ENCODE measurements at regions not wholly inside any gene's neighbourhood (a gene's known extent, or its start where the extent isn't known, plus 50 kb on each side); places are given as distances from the start of the nearest gene placed in this dataset.
"Not testable (repeated sequence)": the region's sequence is repeated elsewhere in the genome, so short reads cannot be mapped to it uniquely, and the experiment has no call there.

- TF ChIP-seq POLR2A (IDR thresholded peaks at IDR 0.05; ENCODE audit: low read depth, low read length): no peak
- DNase-seq (ENCODE audit: insufficient read length, low spot score): no peak
- no peak for FAIRE-seq
Observed at GRCh38 chr3:194953291-194953690, 267.6 kb downstream of the FAM43A start.

DNA sequence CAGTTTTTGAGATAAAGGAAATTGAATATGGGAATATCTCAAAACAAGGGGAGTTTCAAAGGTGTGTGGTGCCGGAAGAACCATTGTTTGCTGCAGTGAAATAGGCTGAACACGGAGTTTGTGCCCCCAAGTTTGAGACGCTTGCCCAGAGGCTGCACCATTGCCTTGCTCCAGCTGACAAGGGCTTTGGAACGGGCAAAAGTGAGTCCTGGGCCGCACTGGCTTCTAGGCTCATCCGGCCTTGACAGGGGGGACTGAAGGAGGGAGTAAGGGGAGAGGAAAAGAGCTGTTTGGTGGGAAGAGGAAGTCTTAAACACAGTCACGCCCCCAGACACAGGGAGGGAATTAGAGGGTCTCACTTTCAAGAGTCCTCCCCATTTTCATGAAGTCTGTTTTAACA lies 269.9 kb downstream of the FAM43A start:
- no peak for FAIRE-seq
- DNase-seq (ENCODE audit: insufficient read length, low spot score): no peak
- TF ChIP-seq POLR2A (IDR thresholded peaks at IDR 0.05; ENCODE audit: low read depth, low read length): no peak

GRCh38 chr3:194955979-194956696 lies 270.5 kb downstream of the FAM43A start:
- DNase-seq (ENCODE audit: insufficient read length, low spot score) (no peak), FAIRE-seq (no peak)
- no peak for TF ChIP-seq POLR2A (IDR thresholded peaks at IDR 0.05; ENCODE audit: low read depth, low read length)

DNA sequence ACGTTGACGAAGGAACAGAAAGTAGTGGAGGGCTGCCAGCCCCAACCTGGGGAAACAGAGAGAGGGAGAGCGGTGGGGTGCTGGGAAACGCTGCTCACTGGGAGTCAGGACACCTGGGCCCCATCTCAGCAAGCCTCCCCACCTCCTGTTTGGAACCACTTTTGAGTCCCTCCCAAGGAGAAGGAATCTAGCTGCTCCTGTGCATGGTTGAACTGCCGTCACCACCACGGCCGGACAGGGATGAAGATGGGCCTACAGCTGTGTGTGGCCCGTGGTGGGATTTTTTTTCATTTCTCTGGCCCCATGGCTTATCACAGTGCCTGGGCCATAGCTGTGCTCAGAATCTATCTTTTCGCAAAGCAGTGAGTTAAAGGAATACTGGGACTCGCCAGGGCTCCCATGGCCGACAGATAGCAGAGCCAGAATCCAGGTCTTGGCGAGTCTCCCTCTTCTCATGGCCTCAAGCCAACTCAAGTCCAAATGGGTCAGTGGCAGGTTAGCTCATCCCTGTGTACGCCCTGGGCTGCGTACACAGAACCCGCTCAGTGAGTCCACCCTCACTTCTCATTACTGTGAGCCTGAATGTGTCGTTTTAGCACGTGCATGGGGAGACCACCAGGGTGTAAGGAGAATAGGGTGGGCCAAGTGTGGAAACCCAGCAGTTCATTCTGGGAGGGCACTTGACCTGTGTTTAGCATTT lies 271.2 kb downstream of the FAM43A start:
- FAIRE-seq: no peak
- no peak for TF ChIP-seq POLR2A (IDR thresholded peaks at IDR 0.05; ENCODE audit: low read depth, low read length)

DNA sequence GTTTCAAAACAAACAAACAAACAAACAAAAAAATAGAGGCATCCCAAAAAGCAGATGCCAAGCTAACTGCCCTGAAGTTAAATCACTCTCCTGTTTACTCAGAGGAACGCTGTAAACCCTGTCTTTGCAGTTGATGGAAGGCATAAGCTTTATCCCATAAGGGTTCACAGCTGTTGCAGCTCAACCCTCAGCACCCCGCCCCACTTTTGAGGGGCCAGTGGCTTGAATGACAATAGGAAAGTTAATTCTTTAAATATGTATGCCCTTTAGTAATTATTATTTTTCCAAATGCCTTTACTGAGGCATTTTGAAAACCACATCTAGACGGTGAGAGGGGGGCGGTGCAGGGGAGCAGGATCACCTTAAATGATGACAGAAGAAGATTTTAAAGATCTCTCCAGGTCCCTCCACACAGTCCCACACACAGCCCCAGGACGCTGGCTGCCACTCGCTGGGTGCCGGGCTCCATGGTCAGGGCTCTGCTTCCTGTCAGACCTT lies 272.1 kb downstream of the FAM43A start:
- no peak for DNase-seq (ENCODE audit: insufficient read length, low spot score)
- no peak for FAIRE-seq
- no peak for TF ChIP-seq POLR2A (IDR thresholded peaks at IDR 0.05; ENCODE audit: low read depth, low read length)

More for the DNA sequence above, 271.2 kb downstream of the FAM43A start:
- no peak for DNase-seq (ENCODE audit: insufficient read length, low spot score)

DNA sequence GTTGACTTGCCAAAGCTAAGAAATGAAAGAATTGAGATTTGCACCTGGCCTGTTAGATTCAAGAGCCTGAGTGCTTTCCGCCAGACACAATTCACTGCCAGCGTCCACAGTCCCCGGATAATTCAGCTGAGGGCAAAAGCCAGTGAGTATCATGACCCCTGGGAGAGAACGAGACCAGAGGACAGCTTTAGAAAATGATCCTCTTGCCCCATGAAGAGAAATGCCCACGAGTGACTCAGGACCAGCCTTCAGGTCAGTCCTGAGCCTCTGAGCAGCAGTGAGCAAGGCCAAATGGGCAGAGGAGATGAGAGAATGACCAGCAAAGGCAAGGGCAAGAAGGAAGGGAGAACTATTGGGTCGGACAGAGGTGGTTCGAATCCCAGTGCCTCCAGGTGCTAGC lies 273.5 kb downstream of the FAM43A start:
- DNase-seq (ENCODE audit: insufficient read length, low spot score): no peak
- FAIRE-seq: no peak
- TF ChIP-seq POLR2A (IDR thresholded peaks at IDR 0.05; ENCODE audit: low read depth, low read length): no peak

GRCh38 chr3:194959666-194960065 lies 274.0 kb downstream of the FAM43A start:
- FAIRE-seq; DNase-seq (ENCODE audit: insufficient read length, low spot score): not testable (repeated sequence)

- no peak for FAIRE-seq
- DNase-seq (ENCODE audit: insufficient read length, low spot score): no peak
- no peak for TF ChIP-seq POLR2A (IDR thresholded peaks at IDR 0.05; ENCODE audit: low read depth, low read length)
Observed at GRCh38 chr3:194960446-194961032, 274.9 kb downstream of the FAM43A start.

DNA sequence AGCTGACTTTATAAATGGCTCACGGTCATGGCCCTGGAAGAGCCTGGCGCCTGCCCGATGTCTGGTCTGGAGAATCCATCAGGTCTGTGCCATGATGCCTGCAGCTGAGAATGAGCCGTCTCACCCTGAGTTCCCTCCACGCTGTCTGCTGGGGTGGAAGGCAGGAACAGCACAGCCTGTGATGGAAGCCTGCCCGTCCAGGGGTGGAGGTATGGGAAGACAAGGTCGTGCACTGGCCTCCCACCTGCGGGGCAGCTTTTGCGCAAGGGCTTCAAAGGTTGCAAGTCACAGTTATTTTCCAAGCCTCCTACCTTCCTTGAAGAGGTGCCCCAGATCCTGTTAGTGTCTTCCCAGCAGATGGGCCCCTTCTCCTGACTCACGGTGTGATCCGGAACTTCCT lies 275.5 kb downstream of the FAM43A start:
- no peak for TF ChIP-seq POLR2A (IDR thresholded peaks at IDR 0.05; ENCODE audit: low read depth, low read length)
- FAIRE-seq (no peak), DNase-seq (ENCODE audit: insufficient read length, low spot score) (no peak)

- no peak for TF ChIP-seq POLR2A (IDR thresholded peaks at IDR 0.05; ENCODE audit: low read depth, low read length)
- DNase-seq (ENCODE audit: insufficient read length, low spot score) (no peak), FAIRE-seq (no peak)
Observed at GRCh38 chr3:194961571-194961970, 275.9 kb downstream of the FAM43A start.

DNA sequence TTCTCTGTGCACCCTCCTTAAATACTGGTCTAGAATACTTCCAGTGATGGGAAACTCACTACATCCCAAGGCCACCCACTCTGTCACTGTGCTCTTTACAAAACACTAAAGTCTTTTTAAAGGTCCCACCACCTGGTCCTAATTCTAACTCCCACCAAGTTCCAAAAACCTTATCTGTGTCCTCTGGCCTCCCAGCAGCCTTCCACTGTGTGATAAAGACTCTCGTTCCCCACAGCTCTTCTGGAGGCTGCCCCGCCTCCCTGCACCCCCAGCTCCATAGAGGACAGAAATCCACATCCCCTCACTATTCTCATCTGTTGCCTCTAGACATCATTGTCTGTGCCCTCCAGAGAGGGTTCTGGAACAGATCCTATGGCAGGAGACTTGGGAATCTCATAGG lies 276.4 kb downstream of the FAM43A start:
- no peak for FAIRE-seq
- TF ChIP-seq POLR2A (IDR thresholded peaks at IDR 0.05; ENCODE audit: low read depth, low read length): no peak

GRCh38 chr3:194964809-194965208 lies 279.1 kb downstream of the FAM43A start:
- DNase-seq (ENCODE audit: insufficient read length, low spot score) (no peak), FAIRE-seq (no peak)
- no peak for TF ChIP-seq POLR2A (IDR thresholded peaks at IDR 0.05; ENCODE audit: low read depth, low read length)

More for the DNA sequence above, 276.4 kb downstream of the FAM43A start:
- DNase-seq (ENCODE audit: insufficient read length, low spot score): no peak

DNA sequence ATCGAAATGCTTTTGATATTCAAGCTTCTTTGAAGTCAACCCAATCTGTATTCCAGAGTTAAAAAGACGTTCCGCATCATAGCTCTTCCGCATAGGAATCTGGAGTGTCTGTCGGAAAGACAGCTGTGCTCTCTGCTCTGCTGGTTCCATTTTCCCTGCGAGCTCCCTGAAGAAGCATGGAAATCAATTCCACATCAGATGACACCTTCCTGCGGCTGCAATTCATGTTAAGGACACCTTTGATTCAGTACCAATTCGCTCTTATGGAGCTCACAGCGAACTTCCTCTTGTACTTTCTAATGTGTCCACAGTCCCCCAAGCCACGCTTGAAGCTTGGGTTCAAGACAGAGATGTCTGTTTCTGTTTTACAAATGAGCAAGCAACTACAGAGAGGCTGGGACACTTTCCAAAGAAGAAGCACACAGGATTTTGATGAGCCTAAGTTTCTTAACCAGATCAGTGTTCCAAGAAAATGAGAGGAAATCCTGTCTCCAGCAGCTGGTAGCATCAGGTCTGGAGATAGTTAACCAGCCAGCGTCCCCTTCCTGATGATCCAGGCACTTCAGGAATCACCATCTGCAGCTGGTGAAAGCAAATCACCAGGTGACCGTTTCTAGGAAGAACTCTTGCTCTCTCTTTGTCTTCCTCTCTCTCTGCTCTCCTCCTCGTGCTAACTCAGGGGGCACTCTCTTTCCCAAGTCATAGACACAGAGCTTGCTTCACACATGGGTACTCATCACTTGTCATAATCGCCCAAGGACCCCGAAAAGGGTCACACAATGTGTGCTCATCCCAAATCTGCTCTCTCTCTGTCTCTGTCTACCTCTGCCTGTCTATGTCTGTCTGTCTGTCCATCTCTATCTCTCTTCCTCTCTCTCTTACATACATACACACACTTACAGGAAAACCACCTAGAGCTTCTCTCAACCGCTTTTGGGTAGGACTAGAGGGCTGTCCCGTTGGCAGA lies 281.8 kb downstream of the FAM43A start:
- FAIRE-seq: no peak
- TF ChIP-seq POLR2A (IDR thresholded peaks at IDR 0.05; ENCODE audit: low read depth, low read length): no peak
- DNase-seq (ENCODE audit: insufficient read length, low spot score): no peak
